GM12891 (cell line): ENCODE measurements at regions not wholly inside any gene's neighbourhood (a gene's known extent, or its start where the extent isn't known, plus 50 kb on each side); places are given as distances from the start of the nearest gene placed in this dataset.

Experiments
- DNase-seq: peaks from one replicate; pipeline ENCODE4 v3.0.0; 2011; ENCODE audit warnings: low spot score; ENCODE audit not compliant: insufficient read length
- FAIRE-seq: peaks from 2 replicates; lab custom pipeline; 2011; peaks lifted over from hg19 to GRCh38; lab: Jason Lieb, UNC
- PAX5 ChIP-seq: IDR thresholded peaks from 2 replicates; pipeline ENCODE4 v1.6.1; 2011; ENCODE audit warnings: low read length, moderate library complexity, mild to moderate bottlenecking; ENCODE audit not compliant: insufficient read depth, severe bottlenecking
- POLR2A ChIP-seq: IDR thresholded peaks from 2 replicates; pipeline ENCODE4 v1.6.1; 2011; ENCODE audit warnings: low read depth, low read length, control low read depth
- POLR2AphosphoS5 ChIP-seq: IDR thresholded peaks from 2 replicates; pipeline ENCODE4 v1.6.1; 2011; ENCODE audit warnings: low read depth, low read length, control low read depth
- POU2F2 ChIP-seq: IDR thresholded peaks from 2 replicates; pipeline ENCODE4 v1.6.1; 2011; ENCODE audit warnings: low read depth, mild to moderate bottlenecking, control low read depth, low read length, moderate library complexity
- SPI1 ChIP-seq: IDR thresholded peaks from 2 replicates; pipeline ENCODE4 v1.6.1; 2011; ENCODE audit warnings: low read depth, low read length, control low read depth
- TAF1 ChIP-seq: IDR thresholded peaks from 2 replicates; pipeline ENCODE4 v1.6.1; 2011; ENCODE audit warnings: low read depth, low read length, control low read depth

DNA sequence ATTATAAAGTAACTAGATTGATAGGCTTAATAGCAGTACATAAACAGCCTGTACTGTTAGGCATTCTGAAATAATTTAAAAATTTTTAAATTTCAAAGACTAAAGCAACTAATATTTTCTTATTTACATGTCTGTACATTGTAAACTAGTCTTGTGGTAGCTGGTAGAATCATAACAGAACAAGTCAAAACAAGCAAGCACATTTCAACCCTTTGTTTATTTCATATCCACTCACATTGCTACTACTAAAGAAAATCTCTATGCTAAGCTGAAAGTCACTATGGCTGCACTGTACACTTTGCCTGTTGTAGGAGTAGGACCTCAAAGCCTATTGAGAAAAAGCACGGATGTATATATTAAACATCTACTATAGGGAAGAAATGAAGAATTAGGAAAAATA, 738.2 kb upstream of the ADGRL4 start:
- FAIRE-seq (no peak), DNase-seq (no peak)
- TF ChIP-seq POU2F2 (no peak), TAF1 (no peak), POLR2AphosphoS5 (no peak), PAX5 (no peak), SPI1 (no peak), POLR2A (no peak)

DNA sequence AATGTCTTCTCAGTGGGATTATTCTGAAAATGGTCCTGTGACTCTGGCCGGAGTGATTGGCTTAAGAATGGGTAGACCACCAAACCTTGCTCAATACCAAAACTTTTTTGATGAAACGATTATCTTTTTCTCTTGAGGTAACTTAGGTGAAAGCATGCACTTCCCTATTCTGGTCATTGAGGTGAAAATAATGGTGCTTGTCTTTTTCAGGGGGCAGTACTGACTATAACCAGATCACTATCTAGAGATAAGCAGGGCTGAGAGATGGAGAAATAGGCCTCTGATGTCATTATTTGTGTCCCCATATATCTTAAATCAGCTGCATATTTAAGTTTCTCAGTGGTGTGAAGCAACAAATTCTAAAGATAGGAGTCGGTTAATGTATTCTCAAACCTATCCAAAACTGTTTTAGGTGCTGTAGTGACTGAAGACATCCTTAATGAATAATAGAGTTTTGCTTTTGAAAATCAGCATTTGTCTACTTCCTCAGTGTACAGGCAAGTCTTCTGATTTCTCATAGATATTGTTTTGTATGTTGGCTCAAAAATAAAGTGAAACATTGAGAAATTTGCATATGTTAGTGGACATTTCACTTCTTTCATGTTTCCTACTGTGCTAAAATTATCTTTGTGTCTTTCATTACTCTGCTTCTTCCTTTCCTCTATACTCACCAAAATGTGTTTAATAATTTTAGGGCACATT, 735.3 kb upstream of the ADGRL4 start:
- DNase-seq: no peak
- peak; percentile 41 for FAIRE-seq
- TF ChIP-seq SPI1 (peak; percentile 91), POU2F2 (no peak)

- FAIRE-seq (no peak), DNase-seq (no peak)
- no peak for TF ChIP-seq POLR2A
- no peak for TF ChIP-seq PAX5
- TF ChIP-seq POLR2AphosphoS5: no peak
- TF ChIP-seq SPI1: no peak
- TF ChIP-seq POU2F2: no peak
- TF ChIP-seq TAF1: no peak
Measured at GRCh38 chr1:79738101-79738500, 731.6 kb upstream of the ADGRL4 start.

GRCh38 chr1:79737193-79737592, 730.7 kb upstream of the ADGRL4 start:
- no peak for FAIRE-seq
- TF ChIP-seq SPI1 (peak; percentile 92), POLR2AphosphoS5 (no peak)
- no peak for DNase-seq

- FAIRE-seq (no peak), DNase-seq (no peak)
- TF ChIP-seq POLR2AphosphoS5: no peak
- no peak for TF ChIP-seq POLR2A
- TF ChIP-seq TAF1: no peak
- TF ChIP-seq PAX5: no peak
- no peak for TF ChIP-seq SPI1
Measured at GRCh38 chr1:79732950-79733349, 726.4 kb upstream of the ADGRL4 start.

GRCh38 chr1:79726911-79727310, 720.4 kb upstream of the ADGRL4 start:
- TF ChIP-seq TAF1 (no peak), PAX5 (no peak), POLR2AphosphoS5 (no peak), POLR2A (no peak), SPI1 (no peak), POU2F2 (no peak)
- FAIRE-seq (no peak), DNase-seq (no peak)

GRCh38 chr1:79726321-79726720, 719.8 kb upstream of the ADGRL4 start:
- no peak for TF ChIP-seq POU2F2
- no peak for TF ChIP-seq SPI1
- no peak for TF ChIP-seq POLR2A
- TF ChIP-seq TAF1: no peak
- no peak for TF ChIP-seq PAX5
- TF ChIP-seq POLR2AphosphoS5: no peak
- DNase-seq (no peak), FAIRE-seq (no peak)

DNA sequence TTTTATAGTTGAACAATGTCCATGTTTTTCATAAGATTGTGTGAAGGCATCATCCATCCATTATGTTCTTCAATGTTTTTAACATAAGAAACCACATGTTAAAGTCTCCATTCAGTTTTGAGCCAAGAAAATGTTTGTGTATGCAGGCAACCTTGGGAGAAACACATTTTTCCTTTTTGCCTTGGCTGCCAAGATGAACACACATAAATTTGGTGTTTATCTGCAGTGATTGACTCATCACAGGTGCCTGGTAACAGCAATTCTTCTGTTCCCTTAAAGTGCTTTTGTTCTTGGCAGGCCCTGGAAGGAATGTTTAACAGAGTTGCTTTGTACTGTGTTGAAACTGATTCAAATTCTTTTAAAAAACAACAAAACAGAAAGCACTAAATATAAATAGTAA, 709.9 kb upstream of the ADGRL4 start:
- DNase-seq (no peak), FAIRE-seq (no peak)
- TF ChIP-seq TAF1 (no peak), POLR2AphosphoS5 (no peak), PAX5 (no peak), POU2F2 (no peak), SPI1 (no peak), POLR2A (no peak)

DNA sequence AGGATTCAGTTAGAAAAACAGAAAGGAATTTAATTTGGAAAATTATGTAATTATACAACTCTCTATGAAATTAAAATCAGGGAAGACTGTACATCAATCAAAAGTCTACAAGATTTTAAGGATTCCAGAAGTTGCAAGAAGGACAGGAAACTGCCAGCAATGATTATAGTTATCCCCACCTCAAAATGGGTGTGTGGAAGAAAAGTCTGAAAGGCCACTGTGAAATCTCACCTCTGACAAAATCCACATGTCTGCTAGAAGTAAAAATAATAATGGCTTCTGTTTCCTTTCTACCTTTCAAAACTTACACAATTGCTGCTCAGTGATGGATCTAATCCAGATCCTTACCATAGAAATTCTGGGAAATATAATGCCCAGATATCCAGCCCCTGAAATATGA, 708.1 kb upstream of the ADGRL4 start:
- FAIRE-seq (no peak), DNase-seq (no peak)
- TF ChIP-seq TAF1 (no peak), POLR2AphosphoS5 (no peak), PAX5 (no peak), POLR2A (no peak), POU2F2 (no peak), SPI1 (no peak)

GRCh38 chr1:79711001-79711431, 704.5 kb upstream of the ADGRL4 start:
- TF ChIP-seq TAF1: no peak
- peak; percentile 81; the same call in 1 of the 2 replicates for TF ChIP-seq POU2F2
- DNase-seq: no peak
- no peak for FAIRE-seq

GRCh38 chr1:79708646-79709265, 702.2 kb upstream of the ADGRL4 start:
- DNase-seq (no peak), FAIRE-seq (no peak)
- TF ChIP-seq SPI1 (0 out of 2 replicates have a peak, but pooled peaks have one; percentile 16), TAF1 (no peak)

DNA sequence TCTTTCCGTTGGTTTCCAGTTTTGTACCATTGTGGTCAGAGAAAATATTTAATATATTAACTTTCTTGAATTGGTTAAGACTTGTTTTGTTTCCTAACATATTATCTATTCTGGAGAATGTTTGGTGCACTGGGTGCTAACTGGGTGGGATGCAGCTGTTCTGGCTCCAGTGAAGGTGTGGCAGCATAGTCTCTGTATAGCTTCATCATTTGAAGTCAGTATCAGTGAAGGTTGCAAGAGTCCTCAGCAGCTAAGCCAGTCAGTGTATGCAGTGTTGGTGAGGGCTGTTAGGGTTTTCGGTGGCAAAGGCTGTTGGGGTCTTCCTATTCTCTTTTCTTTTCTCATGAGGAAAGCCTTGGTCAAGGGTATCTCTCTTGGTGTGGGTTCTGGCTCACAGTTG, 698.7 kb upstream of the ADGRL4 start:
- DNase-seq (no peak), FAIRE-seq (no peak)
- no peak for TF ChIP-seq POLR2A
